Osteoblast (primary cell): ENCODE measurements at regions not wholly inside any gene's neighbourhood (a gene's known extent, or its start where the extent isn't known, plus 50 kb on each side); places are given as distances from the start of the nearest gene placed in this dataset.
"Not testable (repeated sequence)": the region's sequence is repeated elsewhere in the genome, so short reads cannot be mapped to it uniquely, and the experiment has no call there.

Source experiments
- DNase-seq: peaks from one replicate; pipeline ENCODE4 v3.0.0; 2011; ENCODE audit warnings: low spot score, mixed read lengths; ENCODE audit not compliant: insufficient read length; ENCODE audit errors: missing footprints
- H2AFZ ChIP-seq: 2 replicates; pipeline ENCODE4 v1.6.0; 2011; ENCODE audit warnings: mild to moderate bottlenecking, low read length
- H3K27ac ChIP-seq: 2 replicates; pipeline ENCODE4 v1.5.1; 2011; ENCODE audit warnings: mild to moderate bottlenecking, low read depth, low read length, moderate library complexity
- H3K27me3 ChIP-seq: 2 replicates; pipeline ENCODE4 v1.6.0; 2012; ENCODE audit warnings: mild to moderate bottlenecking, control low read depth, inconsistent platforms, low read length, moderate library complexity; ENCODE audit not compliant: insufficient read depth
- H3K36me3 ChIP-seq: 2 replicates; pipeline ENCODE4 v1.5.1; 2011; ENCODE audit warnings: mild to moderate bottlenecking, low read length, control low read depth, moderate library complexity; ENCODE audit not compliant: insufficient read depth
- H3K4me1 ChIP-seq: 2 replicates; pipeline ENCODE4 v1.5.1; 2011; ENCODE audit warnings: mild to moderate bottlenecking, low read length, control low read depth, moderate library complexity; ENCODE audit not compliant: insufficient read depth
- H3K4me2 ChIP-seq: 2 replicates; pipeline ENCODE4 v1.6.0; 2011; ENCODE audit warnings: mild to moderate bottlenecking, low read length; ENCODE audit not compliant: insufficient read depth
- H3K4me3 ChIP-seq: fragments of 200-600 bp; sonication (generic); 3 replicates; pipeline ENCODE4 v1.5.1; 2012; ENCODE audit warnings: mild to moderate bottlenecking, low read length, inconsistent platforms; ENCODE audit not compliant: insufficient read depth
- H3K79me2 ChIP-seq: 2 replicates; pipeline ENCODE4 v1.6.0; 2012; ENCODE audit warnings: mild to moderate bottlenecking, low read length, control low read depth, inconsistent platforms; ENCODE audit not compliant: insufficient read depth
- H3K9me3 ChIP-seq: 2 replicates; pipeline ENCODE4 v1.5.1; 2011; ENCODE audit warnings: low read depth, low read length, control low read depth
- H4K20me1 ChIP-seq: 2 replicates; pipeline ENCODE4 v1.6.0; 2012; ENCODE audit warnings: mild to moderate bottlenecking, low read length, control low read depth; ENCODE audit not compliant: insufficient read depth
- CTCF ChIP-seq: IDR thresholded peaks from 2 replicates; pipeline ENCODE4 v1.5.1; 2011; ENCODE audit warnings: mild to moderate bottlenecking, low read depth, low read length, moderate library complexity; ENCODE audit errors: extremely low read depth

- not testable (repeated sequence) for H4K20me1 ChIP-seq, H3K4me2 ChIP-seq, H3K27me3 ChIP-seq, H3K4me3 ChIP-seq, H3K36me3 ChIP-seq, H2AFZ ChIP-seq, H3K4me1 ChIP-seq, DNase-seq, H3K27ac ChIP-seq, H3K79me2 ChIP-seq, H3K9me3 ChIP-seq
Measured at GRCh38 chr1:125064029-125064428, 3879.3 kb downstream of the SRGAP2C start.

GRCh38 chr1:125064481-125064880 is 3879.7 kb downstream of the SRGAP2C start:
- no peaks in the 10 kb centered on the region for H4K20me1 ChIP-seq
- TF ChIP-seq CTCF: no peak
- no peaks in the 10 kb centered on the region for H3K36me3 ChIP-seq
- H3K27me3 ChIP-seq: no peaks in the 10 kb centered on the region
- no peaks in the 10 kb centered on the region for H3K9me3 ChIP-seq
- no peaks in the 10 kb centered on the region for H3K79me2 ChIP-seq
- H3K4me1 ChIP-seq: no peaks in the 10 kb centered on the region
- no peak overlapping the region for H3K4me3 ChIP-seq
- H3K4me2 ChIP-seq: no peak overlapping the region
- no peak for DNase-seq
- no peak overlapping the region for H2AFZ ChIP-seq
- H3K27ac ChIP-seq: no peak overlapping the region

GRCh38 chr1:125065092-125065820 is 3880.5 kb downstream of the SRGAP2C start:
- peaks cover 4% of the 10 kb centered on the region for H3K9me3 ChIP-seq
- no peak for DNase-seq
- no peaks in the 10 kb centered on the region for H3K27me3 ChIP-seq
- H2AFZ ChIP-seq: no peak overlapping the region
- H3K4me1 ChIP-seq: no peaks in the 10 kb centered on the region
- no peak for TF ChIP-seq CTCF
- no peaks in the 10 kb centered on the region for H4K20me1 ChIP-seq
- H3K36me3 ChIP-seq: no peaks in the 10 kb centered on the region
- H3K4me2 ChIP-seq: no peak overlapping the region
- no peak overlapping the region for H3K27ac ChIP-seq
- no peaks in the 10 kb centered on the region for H3K79me2 ChIP-seq
- no peak overlapping the region for H3K4me3 ChIP-seq

- H3K4me1 ChIP-seq: no peaks in the 10 kb centered on the region
- no peaks in the 10 kb centered on the region for H4K20me1 ChIP-seq
- DNase-seq: no peak
- TF ChIP-seq CTCF: no peak
- no peak overlapping the region for H3K4me2 ChIP-seq
- H3K4me3 ChIP-seq: no peak overlapping the region
- H3K27ac ChIP-seq: no peak overlapping the region
- H3K27me3 ChIP-seq: no peaks in the 10 kb centered on the region
- H2AFZ ChIP-seq: no peak overlapping the region
- no peaks in the 10 kb centered on the region for H3K36me3 ChIP-seq
- no peaks in the 10 kb centered on the region for H3K79me2 ChIP-seq
- H3K9me3 ChIP-seq: peaks cover 4% of the 10 kb centered on the region
Measured at GRCh38 chr1:125065821-125066180, 3881.0 kb downstream of the SRGAP2C start.
